H1 (cell line): ENCODE measurements at regions not wholly inside any gene's neighbourhood (a gene's known extent, or its start where the extent isn't known, plus 50 kb on each side); places are given as distances from the start of the nearest gene placed in this dataset.

Experiments
- CTCF ChIA-PET: fragments of 300-600 bp; sonication (Branson Sonifier 250); formaldehyde crosslinking; loops from one replicate; lab custom pipeline; 2021; ENCODE audit not compliant: partially characterized antibody; lab: Charles Lee
- POLR2A ChIA-PET: fragments of 300-600 bp; sonication (Branson Sonifier 250); formaldehyde crosslinking; loops from one replicate; lab custom pipeline; 2021; ENCODE audit warnings: inconsistent platforms; ENCODE audit not compliant: partially characterized antibody; lab: Charles Lee
- DNase-seq, 2 experiments: peaks; one replicate each; pipeline versions ENCODE4 v3.0.0 to v3.0.0-alpha.2; 2010 to 2022; ENCODE audit warnings: low spot score in 2 of 2, low read depth in 1 of 2, mixed read lengths in 1 of 2
- FAIRE-seq: peaks from 2 replicates; lab custom pipeline; 2011; peaks lifted over from hg19 to GRCh38; lab: Jason Lieb, UNC
- H2AFZ ChIP-seq: 2 replicates; pipeline ENCODE4 v1.8.1; 2012; ENCODE audit warnings: low read length, inconsistent platforms
- H2AK5ac ChIP-seq: 2 replicates; pipeline ENCODE4 v1.6.1; 2013; ENCODE audit warnings: low read depth, low read length
- H2BK120ac ChIP-seq: replicated peaks from 2 replicates; pipeline ENCODE3; 2013; ENCODE audit warnings: low read depth, low read length, inconsistent platforms
- H2BK12ac ChIP-seq: 2 replicates; pipeline ENCODE4 v1.6.1; 2013; ENCODE audit warnings: low read depth, low read length
- H2BK15ac ChIP-seq: 2 replicates; pipeline ENCODE4 v1.6.1; 2013; ENCODE audit warnings: low read length
- H2BK20ac ChIP-seq: 2 replicates; pipeline ENCODE4 v1.6.1; 2013; ENCODE audit warnings: low read length
- H2BK5ac ChIP-seq: 2 replicates; pipeline ENCODE4 v1.6.1; 2013; ENCODE audit warnings: low read depth, low read length
- H3K14ac ChIP-seq: 2 replicates; pipeline ENCODE4 v1.6.1; 2013; ENCODE audit warnings: inconsistent platforms; ENCODE audit not compliant: insufficient read length
- H3K18ac ChIP-seq: 2 replicates; pipeline ENCODE4 v1.6.1; 2013; ENCODE audit warnings: low read length; ENCODE audit errors: extremely low read depth
- H3K23ac ChIP-seq: 2 replicates; pipeline ENCODE4 v1.6.1; 2013; ENCODE audit warnings: inconsistent platforms; ENCODE audit not compliant: insufficient read length
- H3K23me2 ChIP-seq: 2 replicates; pipeline ENCODE4 v1.6.1; 2013; ENCODE audit warnings: low read depth, low read length
- H3K27ac ChIP-seq: 2 replicates; pipeline ENCODE4 v1.6.1; 2011; ENCODE audit warnings: low read depth, low read length, inconsistent platforms
- H3K27me3 ChIP-seq, 4 experiments: replicated peaks in 1 of 4; 1 replicate in 1 of 4; 2 replicates in 3 of 4; pipeline versions ENCODE4 v1.6.1 to v1.8.1; 2011 to 2013; ENCODE audit warnings: low read length in 3 of 4, mild to moderate bottlenecking in 3 of 4, inconsistent platforms in 2 of 4, mixed read lengths in 2 of 4, moderate library complexity in 1 of 4; ENCODE audit not compliant: control insufficient read depth in 3 of 4, insufficient read depth in 3 of 4; ENCODE audit errors: extremely low read depth in 1 of 4
- H3K36me3 ChIP-seq, 4 experiments: 2 replicates each; pipeline versions ENCODE4 v1.6.1 to v1.8.1; 2011 to 2013; ENCODE audit warnings: mild to moderate bottlenecking in 4 of 4, low read length in 3 of 4, moderate library complexity in 2 of 4, control low read depth in 1 of 4, inconsistent platforms in 1 of 4; ENCODE audit not compliant: insufficient read depth in 4 of 4, control insufficient read depth in 2 of 4
- H3K4ac ChIP-seq: replicated peaks from 2 replicates; pipeline ENCODE3; 2013; ENCODE audit warnings: low read length, low read depth, mixed read lengths, inconsistent platforms; ENCODE audit not compliant: insufficient read length
- H3K4me1 ChIP-seq, 4 experiments: replicated peaks in 1 of 4; 1 replicate in 1 of 4; 2 replicates in 3 of 4; pipeline versions ENCODE4 v1.6.1 to v1.8.1; 2011 to 2013; ENCODE audit warnings: low read length in 3 of 4, inconsistent platforms in 2 of 4, mixed read lengths in 1 of 4; ENCODE audit not compliant: insufficient read depth in 4 of 4, control insufficient read depth in 3 of 4
- H3K4me2 ChIP-seq, 2 experiments: 2 replicates each; pipeline versions ENCODE4 v1.6.1 to v1.8.1; 2011 to 2013; ENCODE audit warnings: low read depth in 2 of 2, low read length in 2 of 2, control low read depth in 1 of 2, inconsistent platforms in 1 of 2, mild to moderate bottlenecking in 1 of 2; ENCODE audit not compliant: insufficient read depth in 1 of 2
- H3K4me3 ChIP-seq, 4 experiments: fragments of 200-600, 300-600 bp in 1 of 4; sonication (generic), shearing (Covaris generic), sonication (Bioruptor Twin) in 1 of 4; 2 replicates each; pipeline versions ENCODE4 v1.5.1 to v1.8.1; 2011 to 2016; ENCODE audit warnings: low read length in 4 of 4, low read depth in 3 of 4, control low read depth in 2 of 4, inconsistent platforms in 2 of 4, mild to moderate bottlenecking in 2 of 4, mixed read lengths in 1 of 4, moderate library complexity in 1 of 4; ENCODE audit not compliant: insufficient read depth in 2 of 4; ENCODE audit errors: extremely low read depth in 1 of 4
- H3K56ac ChIP-seq: replicated peaks from 2 replicates; pipeline ENCODE3; 2013; ENCODE audit warnings: low read depth, mild to moderate bottlenecking, mixed read lengths, low read length, inconsistent platforms; ENCODE audit not compliant: insufficient read length
- H3K79me1 ChIP-seq: 2 replicates; pipeline ENCODE4 v1.6.1; 2013; ENCODE audit warnings: low read depth, low read length, control low read depth
- H3K79me2 ChIP-seq, 2 experiments: 2 replicates each; pipeline versions ENCODE4 v1.6.1 to v1.8.1; 2012 to 2013; ENCODE audit warnings: low read length in 2 of 2, mild to moderate bottlenecking in 2 of 2, inconsistent platforms in 1 of 2; ENCODE audit not compliant: insufficient read depth in 2 of 2, control insufficient read depth in 1 of 2
- H3K9ac ChIP-seq, 4 experiments: replicated peaks in 1 of 4; 1 replicate in 1 of 4; 2 replicates in 3 of 4; pipeline versions ENCODE4 v1.6.1 to v1.8.1; 2011 to 2013; ENCODE audit warnings: low read depth in 3 of 4, low read length in 3 of 4, control low read depth in 2 of 4, mild to moderate bottlenecking in 2 of 4, moderate library complexity in 2 of 4, inconsistent platforms in 1 of 4; ENCODE audit errors: extremely low read depth in 1 of 4
- H3K9me3 ChIP-seq, 2 experiments: 2 replicates each; pipeline versions ENCODE4 v1.6.1 to v1.8.1; 2012 to 2013; ENCODE audit warnings: mild to moderate bottlenecking in 2 of 2, moderate library complexity in 2 of 2, control low read depth in 1 of 2, inconsistent platforms in 1 of 2, low read depth in 1 of 2, low read length in 1 of 2, mixed read lengths in 1 of 2; ENCODE audit not compliant: insufficient read depth in 2 of 2
- H4K20me1 ChIP-seq, 2 experiments: replicated peaks in 1 of 2; 2 replicates each; pipeline versions ENCODE3 to v1.8.1; 2011 to 2013; ENCODE audit warnings: inconsistent platforms in 2 of 2, low read length in 2 of 2, mild to moderate bottlenecking in 1 of 2; ENCODE audit not compliant: insufficient read depth in 2 of 2, control insufficient read depth in 1 of 2
- H4K5ac ChIP-seq: 2 replicates; pipeline ENCODE4 v1.6.1; 2013; ENCODE audit warnings: low read length, low read depth, mixed read lengths, inconsistent platforms; ENCODE audit not compliant: insufficient read length
- H4K8ac ChIP-seq: 2 replicates; pipeline ENCODE4 v1.8.0; 2013; ENCODE audit warnings: mild to moderate bottlenecking, moderate library complexity, low read length, inconsistent platforms; ENCODE audit not compliant: insufficient read depth; ENCODE audit errors: extremely low read depth
- H4K91ac ChIP-seq: replicated peaks from 2 replicates; pipeline ENCODE3; 2013; ENCODE audit warnings: low read length, mixed read lengths, inconsistent platforms; ENCODE audit not compliant: insufficient read length
- ASH2L ChIP-seq: fragments of 200-600, 300-600 bp; sonication (generic); IDR thresholded peaks from one replicate; pipeline ENCODE4 v1.7.1; 2017; ENCODE audit warnings: low read length
- CBX8 ChIP-seq: fragments of 300-800, 300-1000 bp; sonication (generic); IDR thresholded peaks from 2 replicates; pipeline ENCODE4 v1.7.1; 2016; ENCODE audit warnings: low read depth, low read length, borderline replicate concordance
- E2F6 ChIP-seq: IDR thresholded peaks from 2 replicates; pipeline ENCODE4 v1.6.1; 2012; ENCODE audit warnings: inconsistent platforms
- EP300 ChIP-seq, 2 experiments: IDR thresholded peaks; 1 replicate in 1 of 2; 2 replicates in 1 of 2; pipeline ENCODE4 v1.6.1; 2011 to 2012; ENCODE audit warnings: low read depth in 2 of 2, low read length in 2 of 2, mild to moderate bottlenecking in 2 of 2, borderline replicate concordance in 1 of 2, inconsistent platforms in 1 of 2, moderate library complexity in 1 of 2
- GABPA ChIP-seq: IDR thresholded peaks from 2 replicates; pipeline ENCODE4 v1.6.1; 2011; ENCODE audit warnings: mild to moderate bottlenecking, low read length, moderate library complexity, borderline replicate concordance; ENCODE audit not compliant: insufficient read depth
- KDM1A ChIP-seq: fragments of 200-600, 300-600 bp; sonication (generic); IDR thresholded peaks from 2 replicates; pipeline ENCODE4 v1.7.1; 2016; ENCODE audit warnings: mild to moderate bottlenecking, low read length, borderline replicate concordance
- KDM4A ChIP-seq: IDR thresholded peaks from one replicate; pipeline ENCODE4 v1.7.1; 2012; ENCODE audit warnings: low read depth, mild to moderate bottlenecking, moderate library complexity, low read length, inconsistent platforms; ENCODE audit not compliant: severe bottlenecking
- MAX ChIP-seq: IDR thresholded peaks from 2 replicates; pipeline ENCODE4 v1.6.1; 2012; ENCODE audit warnings: inconsistent platforms
- POU5F1 ChIP-seq: IDR thresholded peaks from 2 replicates; pipeline ENCODE4 v1.6.1; 2011; ENCODE audit warnings: low read depth, mild to moderate bottlenecking, low read length, moderate library complexity
- RXRA ChIP-seq: IDR thresholded peaks from 2 replicates; pipeline ENCODE4 v1.6.1; 2011; ENCODE audit warnings: low read depth, mild to moderate bottlenecking, low read length, moderate library complexity; ENCODE audit not compliant: insufficient read depth
- SIRT6 ChIP-seq: IDR thresholded peaks from one replicate; pipeline ENCODE4 v1.7.1; 2012; ENCODE audit warnings: low read length, inconsistent platforms
- SIX5 ChIP-seq: IDR thresholded peaks from 2 replicates; pipeline ENCODE4 v1.6.1; 2011; ENCODE audit warnings: mild to moderate bottlenecking, low read depth, low read length
- SP4 ChIP-seq: IDR thresholded peaks from 2 replicates; pipeline ENCODE4 v1.6.1; 2012; ENCODE audit warnings: low read length, inconsistent platforms
- TBP ChIP-seq: IDR thresholded peaks from 2 replicates; pipeline ENCODE4 v1.6.1; 2011; ENCODE audit warnings: low read depth, low read length, improper control_type of control experiment
- YY1 ChIP-seq: IDR thresholded peaks from 2 replicates; pipeline ENCODE4 v1.6.1; 2011; ENCODE audit warnings: low read depth, mild to moderate bottlenecking, low read length
- WGBS, 2 experiments: shearing (Covaris generic) in 1 of 2; methylation state at CpG; one replicate each; pipeline versions ENCODE4 v1.1.6 to v1.1.7; 2013 to 2015; ENCODE audit warnings: low lambda C conversion rate in 2 of 2, mixed read lengths in 2 of 2, inconsistent platforms in 1 of 2, low coverage in 1 of 2, missing lambda C conversion rate in 1 of 2; ENCODE audit not compliant: insufficient replicate concordance in 2 of 2, insufficient coverage in 1 of 2, insufficient read length in 1 of 2; ENCODE audit errors: extremely low coverage in 1 of 2, missing lambda C conversion rate in 1 of 2; 5-methylcytosine and 5-hydroxymethylcytosine counted together

- Histone ChIP-seq H2BK20ac (no peak overlapping the region), H3K23ac (no peak overlapping the region), H2BK5ac (no peak overlapping the region), H4K91ac (no peak overlapping the region), H2AK5ac (no peak overlapping the region), H2BK15ac (no peak overlapping the region), H3K79me2 (no peaks in the 10 kb centered on the region), H2BK12ac (no peak overlapping the region), H3K18ac (no peak overlapping the region), H3K27ac (no peak overlapping the region), H3K9me3 (peaks cover 29 to 33% of the 10 kb centered on the region in 2 experiments), H4K5ac (no peak overlapping the region), H3K4me2 (no peak overlapping the region), H3K14ac (no peak overlapping the region), H2BK120ac (no peak overlapping the region), H4K20me1 (no peaks in the 10 kb centered on the region), H3K23me2 (no peaks in the 10 kb centered on the region), H3K56ac (no peak overlapping the region), H4K8ac (no peak overlapping the region), H3K36me3 (no peaks in the 10 kb centered on the region), H3K4ac (no peak overlapping the region), H3K9ac (no peak overlapping the region), H3K4me3 (no peak overlapping the region), H3K27me3 (no peaks in the 10 kb centered on the region), H3K79me1 (no peaks in the 10 kb centered on the region), H3K4me1 (no peaks in the 10 kb centered on the region), H2AFZ (no peak overlapping the region)
- POLR2A ChIA-PET = no interaction called here
- DNase-seq (no peak), FAIRE-seq (no peak)
- WGBS, 2 experiments = 96% methylated on average over 1 of the region's 1 CpG; no CpG with 5 or more reads in 1 of the 2 experiments
- CTCF ChIA-PET = interaction anchor here (1.1 kb wide), 1 partner anchor 10 kb away, joined by 3 read pairs; no protein-coding TSS in a partner anchor
- no peak for TF ChIP-seq SIX5
- TF ChIP-seq RXRA = no peak
- TF ChIP-seq SIRT6 = no peak
- TF ChIP-seq ASH2L = no peak
- no peak for TF ChIP-seq TBP
- TF ChIP-seq E2F6 = no peak
- no peak for TF ChIP-seq KDM4A
- TF ChIP-seq SP4 = no peak
- TF ChIP-seq GABPA = no peak
- no peak for TF ChIP-seq YY1
- TF ChIP-seq EP300 (IDR thresholded peaks at IDR 0.05; ENCODE audit: borderline replicate concordance in 1 of 2, low read depth in 2 of 2, low read length in 2 of 2) = no peak
- no peak for TF ChIP-seq POU5F1
- TF ChIP-seq MAX = no peak
- no peak for TF ChIP-seq KDM1A
- no peak for TF ChIP-seq CBX8
Measured at GRCh38 chr2:41502752-41503151, 545.1 kb upstream of the PKDCC start.
